ENCODE measurements at regions not wholly inside any gene's neighbourhood (a gene's known extent, or its start where the extent isn't known, plus 50 kb on each side); places are given as distances from the start of the nearest gene placed in this dataset.
A peak's percentile ranks its signal among the peaks of the same experiment; 100 is the strongest.
"Not testable (repeated sequence)": the region's sequence is repeated elsewhere in the genome, so short reads cannot be mapped to it uniquely, and the experiment has no call there.

DNA sequence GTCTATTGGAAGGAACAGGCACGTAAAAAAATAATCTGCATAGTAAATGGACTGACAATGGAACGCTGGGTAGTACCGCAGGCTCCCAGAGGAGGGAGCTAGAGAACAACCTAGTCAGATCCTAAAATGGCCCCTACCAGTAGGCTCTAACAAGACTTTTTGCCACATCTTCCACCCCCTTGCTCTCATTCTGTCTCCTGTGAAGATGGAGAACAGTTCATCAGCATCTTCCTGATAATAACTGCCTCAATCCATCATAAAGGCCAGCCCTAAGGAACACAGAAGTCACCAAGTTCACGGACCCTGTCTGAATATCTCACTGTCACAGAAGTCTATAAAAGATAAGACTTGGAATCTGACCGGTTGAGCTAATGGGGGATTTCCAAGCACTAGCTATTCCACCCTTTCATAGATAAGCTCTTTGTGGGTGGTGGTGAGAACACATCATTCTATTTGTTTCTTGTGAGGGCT is 133.4 kb downstream of the SLC1A3 start:
- TF ChIP-seq ZNF274 (IDR thresholded peaks at IDR 0.05; ENCODE audit: low read depth, low read length) = no peak
- H3K4me3 ChIP-seq (ENCODE audit: low read length) = no peak overlapping the region

DNA sequence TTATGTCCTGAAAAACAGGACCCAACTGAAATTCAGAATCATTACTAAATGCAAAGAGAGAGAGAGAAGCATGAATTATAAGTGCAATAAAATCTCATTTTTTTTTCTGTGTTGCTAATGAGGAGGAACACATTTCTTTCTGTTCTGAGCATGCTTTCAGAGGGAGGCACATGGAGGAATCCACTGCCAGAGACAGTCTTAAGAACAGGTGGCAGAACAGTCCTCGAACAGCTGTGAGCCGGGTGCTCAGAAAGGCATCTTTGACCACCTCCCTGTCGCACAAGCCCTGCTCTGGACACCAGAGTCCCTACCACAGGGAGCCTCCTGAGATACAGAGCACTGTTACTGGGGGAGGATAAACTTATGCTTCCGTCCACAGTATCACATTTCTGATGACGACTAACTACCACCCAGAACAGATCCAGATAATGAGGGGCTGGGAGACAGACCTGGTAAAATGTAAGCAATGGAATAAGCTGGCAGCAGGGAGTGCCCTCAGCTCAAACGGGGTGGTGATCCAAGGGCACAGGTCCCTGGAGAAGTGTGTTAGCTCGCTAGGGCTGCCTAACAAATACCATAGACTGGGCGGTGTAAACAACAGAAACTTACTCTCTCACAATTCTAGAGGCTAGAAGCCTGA is 134.0 kb downstream of the SLC1A3 start:
- no peak overlapping the region for H3K4me3 ChIP-seq (ENCODE audit: low read length)
- TF ChIP-seq ZNF274 (IDR thresholded peaks at IDR 0.05; ENCODE audit: low read depth, low read length) = no peak

DNA sequence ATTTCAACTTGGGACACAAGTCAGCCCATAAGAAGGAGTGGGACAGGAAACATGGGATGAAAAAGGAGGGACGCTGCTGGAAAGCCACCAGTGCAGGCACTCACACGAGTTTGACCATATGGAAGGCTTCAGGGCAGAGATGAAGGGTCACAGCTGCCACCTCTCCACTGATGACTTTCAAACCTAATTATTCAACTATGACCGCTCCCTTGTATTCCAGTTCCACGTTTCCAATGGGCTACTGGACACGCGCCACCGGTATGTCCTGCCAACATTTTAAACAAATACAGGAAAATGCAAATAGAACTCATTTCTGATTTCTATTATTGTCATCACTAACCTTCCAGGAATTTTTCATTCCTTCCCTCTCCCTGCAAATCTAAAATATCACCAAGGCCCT is 134.7 kb downstream of the SLC1A3 start:
- no peak for TF ChIP-seq ZNF274 (IDR thresholded peaks at IDR 0.05; ENCODE audit: low read depth, low read length)
- H3K4me3 ChIP-seq (ENCODE audit: low read length) = no peak overlapping the region

DNA sequence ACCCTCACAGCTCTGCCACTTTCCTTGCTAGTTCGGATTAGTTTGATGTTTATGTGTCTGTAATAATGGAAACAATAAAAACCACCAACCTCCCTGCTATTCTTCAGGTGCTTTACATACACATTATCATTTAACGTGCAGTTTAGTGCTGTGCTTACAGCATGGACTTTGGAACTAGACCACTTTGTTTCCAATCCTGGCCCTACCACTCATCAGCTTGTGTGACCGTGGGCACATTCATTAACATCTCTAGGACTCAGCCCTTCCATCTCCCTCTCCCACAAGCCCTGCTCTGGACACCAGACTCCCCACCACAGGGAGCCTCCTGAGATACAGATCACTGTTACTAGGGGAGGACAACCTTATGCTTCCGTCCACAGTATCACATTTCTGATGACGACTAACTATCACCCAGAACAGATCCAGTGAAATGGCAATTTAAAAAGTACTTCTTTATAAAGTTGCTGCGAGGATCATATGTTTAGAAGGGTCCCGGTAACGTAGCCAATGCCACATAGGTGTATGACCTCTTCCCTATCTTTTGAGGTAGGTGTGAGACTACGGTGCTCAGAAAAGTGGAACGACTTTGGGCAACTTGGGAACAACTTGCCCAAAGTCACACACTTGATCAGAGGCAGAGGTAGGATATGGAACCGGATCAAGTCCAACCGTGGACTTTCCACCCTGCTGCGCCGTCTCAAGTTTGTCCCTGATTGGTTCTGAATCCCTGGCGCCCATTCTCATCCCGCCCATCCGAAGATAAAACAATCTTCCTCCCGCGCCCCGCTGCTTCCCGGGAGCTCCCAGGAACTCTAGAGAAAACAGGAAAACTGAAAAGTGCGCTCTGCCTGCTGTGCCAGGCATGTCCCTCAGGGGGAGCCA is 132.4 kb upstream of the NIPBL start:
- peak overlapping the region; percentile 74; the same call in 1 of the 2 replicates for H3K4me3 ChIP-seq (ENCODE audit: low read length)
- TF ChIP-seq ZNF274 (IDR thresholded peaks at IDR 0.05; ENCODE audit: low read depth, low read length) = no peak

DNA sequence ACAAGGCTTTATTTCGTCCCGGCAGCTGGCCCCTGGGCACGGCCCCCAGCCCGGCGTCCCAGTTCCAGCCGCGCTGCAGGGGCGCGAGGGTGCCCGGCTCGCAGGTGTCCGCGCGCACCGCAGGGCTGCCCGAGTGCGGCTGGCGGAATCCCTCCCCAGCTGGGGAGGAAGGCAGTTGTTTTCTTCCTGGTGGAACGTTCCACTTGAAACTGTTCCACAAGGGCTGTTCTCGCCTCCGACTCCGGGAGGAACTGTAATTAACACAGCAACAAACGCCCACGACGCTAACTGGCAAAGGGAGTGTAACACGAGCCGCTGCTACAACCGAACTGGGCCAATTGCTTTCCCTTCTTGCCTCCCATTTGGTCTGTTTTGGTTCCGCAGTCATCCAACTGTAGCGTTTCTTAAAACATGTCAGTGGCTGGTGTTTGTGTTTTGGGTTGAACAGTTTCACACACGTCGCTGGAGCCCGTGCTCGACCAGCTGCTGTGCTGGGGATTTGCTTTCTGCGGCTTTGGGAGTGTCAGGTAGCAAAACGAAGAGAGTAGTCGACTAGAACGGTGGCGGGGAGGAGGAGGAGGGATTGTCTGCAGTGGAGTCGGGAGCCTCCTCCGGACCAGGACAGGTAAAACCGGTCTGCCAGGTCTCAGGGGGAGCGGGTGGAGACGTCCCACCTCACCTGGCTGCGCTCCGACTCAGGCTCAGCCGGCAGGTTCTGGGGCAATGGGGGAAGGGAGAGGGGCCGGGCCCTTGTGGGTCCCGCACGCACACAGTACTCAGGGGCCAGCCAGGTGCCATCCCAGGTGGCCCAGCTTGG is 131.6 kb upstream of the NIPBL start:
- no peak for TF ChIP-seq ZNF274 (IDR thresholded peaks at IDR 0.05; ENCODE audit: low read depth, low read length)

DNA sequence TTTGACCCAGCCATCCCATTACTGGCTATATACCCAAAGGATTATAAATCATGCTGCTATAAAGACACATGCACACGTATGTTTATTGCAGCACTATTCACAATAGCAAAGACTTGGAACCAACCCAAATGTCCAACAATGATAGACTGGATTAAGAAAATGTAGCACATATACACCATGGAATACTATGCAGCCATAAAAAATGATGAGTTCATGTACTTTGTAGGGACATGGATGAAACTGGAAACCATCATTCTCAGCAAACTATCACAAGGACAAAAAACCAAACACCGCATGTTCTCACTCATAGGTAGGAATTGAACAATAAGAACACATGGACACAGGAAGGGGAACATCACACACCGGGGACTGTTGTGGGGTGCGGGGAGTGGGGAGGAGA is 128.8 kb upstream of the NIPBL start:
- H3K4me3 ChIP-seq (ENCODE audit: low read length) = not testable (repeated sequence)

More for the DNA sequence above, 131.6 kb upstream of the NIPBL start:
- H3K4me3 ChIP-seq (ENCODE audit: low read length) = peak overlapping the region; percentile 74

DNA sequence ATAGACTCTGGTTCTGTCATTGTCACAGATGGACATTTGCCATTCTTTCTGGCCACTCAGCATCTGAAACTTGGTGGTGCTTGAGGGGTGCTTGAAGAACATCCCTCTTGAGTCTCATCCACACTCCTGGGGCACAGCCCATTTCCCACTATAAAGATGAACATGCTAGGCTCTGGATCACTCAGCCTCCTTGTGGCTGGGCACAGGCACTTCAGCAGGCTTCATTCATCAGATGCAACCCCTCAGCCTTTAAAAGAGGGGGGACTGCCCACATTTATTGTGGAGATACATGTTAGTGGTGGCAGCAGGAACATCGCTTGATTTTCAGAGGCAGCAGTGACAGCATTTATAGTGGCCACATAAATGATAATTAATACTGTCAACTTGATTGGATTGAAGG is 124.7 kb upstream of the NIPBL start:
- no peak for TF ChIP-seq ZNF274 (IDR thresholded peaks at IDR 0.05; ENCODE audit: low read depth, low read length)
- no peak overlapping the region for H3K4me3 ChIP-seq (ENCODE audit: low read length)

DNA sequence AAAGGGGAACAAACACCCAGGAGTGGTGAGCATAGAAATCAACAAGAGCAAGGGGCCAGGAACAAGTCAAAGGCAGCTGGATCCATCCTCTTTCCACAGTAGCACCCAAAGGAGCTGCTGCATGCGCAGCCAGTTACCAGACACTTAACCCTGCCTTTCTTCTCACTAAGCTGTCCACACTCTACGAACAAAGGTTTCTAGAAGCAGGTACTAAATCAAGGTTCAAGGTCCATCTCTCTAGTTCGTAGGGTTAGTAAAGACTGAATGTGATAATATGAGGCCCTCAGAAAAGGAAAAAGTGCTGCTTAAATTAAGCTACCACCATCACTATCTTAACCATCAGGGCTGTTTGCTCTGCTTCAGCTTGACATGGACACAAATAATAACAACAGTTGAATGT is 121.2 kb upstream of the NIPBL start:
- H3K4me3 ChIP-seq (ENCODE audit: low read length) = no peak overlapping the region
- no peak for TF ChIP-seq ZNF274 (IDR thresholded peaks at IDR 0.05; ENCODE audit: low read depth, low read length)

DNA sequence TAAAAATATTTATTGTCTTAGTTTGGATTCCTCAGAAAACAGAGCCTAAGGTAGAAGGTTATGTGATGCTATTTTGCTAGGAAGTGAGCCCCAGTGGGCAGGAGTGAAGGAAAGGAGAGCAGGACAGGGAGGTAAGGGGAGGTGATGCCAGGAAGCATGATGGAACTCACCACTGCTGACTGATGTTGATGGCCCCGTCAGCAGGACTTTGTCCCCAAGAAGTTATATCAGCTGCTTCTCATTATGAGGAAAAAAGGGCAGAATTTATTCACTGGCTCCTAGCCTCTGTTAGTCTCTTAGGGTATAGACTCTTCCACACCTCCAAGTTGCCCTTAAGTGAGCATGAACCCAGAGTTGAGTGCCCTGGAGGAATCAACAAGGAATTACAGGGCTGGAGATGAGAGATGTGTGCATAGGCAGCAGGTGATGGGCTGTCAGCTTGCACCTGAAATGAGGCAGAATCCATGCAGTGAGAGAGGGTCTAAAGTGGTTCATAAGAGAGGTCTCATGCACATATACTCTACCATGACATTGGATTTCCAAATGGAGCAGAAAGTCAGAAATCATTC is 120.6 kb upstream of the NIPBL start:
- TF ChIP-seq ZNF274 (IDR thresholded peaks at IDR 0.05; ENCODE audit: low read depth, low read length) = no peak
- no peak overlapping the region for H3K4me3 ChIP-seq (ENCODE audit: low read length)

DNA sequence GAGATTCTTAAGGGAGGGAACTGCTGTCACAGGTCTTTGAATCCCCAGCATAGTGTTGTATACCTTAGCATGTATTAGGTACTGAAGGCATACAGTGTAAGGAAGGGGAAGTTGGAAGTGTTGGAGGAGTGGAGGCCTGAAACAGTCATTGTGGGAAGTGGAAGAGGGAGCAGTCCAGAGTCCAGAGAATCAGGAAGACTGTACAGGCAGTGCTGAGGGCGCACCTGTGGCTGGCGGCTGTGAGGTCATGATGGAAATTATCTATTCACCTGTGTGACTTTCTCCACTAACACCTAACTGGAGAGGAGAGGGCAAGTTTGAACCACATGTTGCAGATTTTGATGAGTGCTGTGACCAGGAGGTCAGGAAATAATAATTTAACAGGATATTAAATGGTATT is 119.7 kb upstream of the NIPBL start:
- no peak for TF ChIP-seq ZNF274 (IDR thresholded peaks at IDR 0.05; ENCODE audit: low read depth, low read length)
- H3K4me3 ChIP-seq (ENCODE audit: low read length) = no peak overlapping the region

DNA sequence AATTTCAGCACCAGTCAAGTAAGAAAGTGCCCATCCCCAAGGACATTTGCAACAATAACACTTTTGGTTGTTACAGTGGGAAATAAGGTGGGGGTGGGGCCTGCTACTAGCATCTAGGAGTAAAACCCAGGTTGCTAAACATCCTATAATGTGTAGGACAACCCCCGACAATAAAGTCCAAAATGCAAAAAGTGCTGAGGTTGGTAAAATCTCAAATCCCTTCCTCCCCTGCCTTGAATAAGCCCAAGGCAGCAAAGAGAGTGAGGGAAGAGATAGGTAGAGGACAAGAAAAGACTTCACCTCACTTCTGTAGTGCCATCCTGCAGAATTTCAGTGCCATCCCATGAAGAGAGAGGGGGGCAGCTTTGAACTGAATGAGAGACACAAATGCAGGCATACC is 117.5 kb upstream of the NIPBL start:
- TF ChIP-seq ZNF274 (IDR thresholded peaks at IDR 0.05; ENCODE audit: low read depth, low read length) = no peak
- H3K4me3 ChIP-seq (ENCODE audit: low read length) = no peak overlapping the region

DNA sequence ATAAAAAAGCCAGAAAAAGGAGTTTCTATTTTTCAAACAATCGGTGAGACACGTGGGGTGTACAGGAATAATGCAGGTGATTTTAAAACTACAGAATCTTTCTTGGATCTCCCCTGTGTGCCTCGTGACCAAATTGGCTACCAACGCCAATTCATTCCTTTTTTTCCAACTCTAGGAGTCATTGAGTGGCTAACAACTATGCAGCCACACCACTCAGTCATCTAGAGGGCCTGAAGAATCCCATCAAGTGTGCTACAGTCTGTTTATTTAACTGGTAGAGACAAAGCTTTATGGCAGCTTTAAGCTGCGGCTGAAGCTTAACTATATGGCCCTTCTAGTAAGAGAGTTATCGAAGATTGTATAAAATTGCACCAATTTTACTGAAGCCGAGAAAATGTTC is 113.1 kb upstream of the NIPBL start:
- no peak overlapping the region for H3K4me3 ChIP-seq (ENCODE audit: low read length)
- TF ChIP-seq ZNF274 (IDR thresholded peaks at IDR 0.05; ENCODE audit: low read depth, low read length) = no peak

DNA sequence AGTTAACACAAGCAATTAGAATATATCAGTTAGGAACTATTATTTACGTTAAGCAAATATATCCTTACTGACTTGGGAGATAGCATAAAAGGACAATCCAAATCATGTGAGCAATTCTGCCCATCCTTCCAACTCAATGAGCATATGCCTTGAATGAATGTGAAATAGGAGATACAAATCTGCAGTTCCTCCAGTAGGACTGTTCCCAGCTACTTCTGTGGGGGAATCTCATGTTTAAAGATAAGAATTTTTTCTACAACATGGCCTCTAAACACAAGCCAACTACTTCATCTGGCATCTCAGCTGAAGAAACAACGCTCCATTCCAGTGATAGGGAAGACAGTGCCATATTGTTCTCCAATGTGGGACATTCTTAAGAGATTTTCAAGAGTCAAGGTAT is 110.7 kb upstream of the NIPBL start:
- H3K4me3 ChIP-seq (ENCODE audit: low read length) = no peak overlapping the region
- no peak for TF ChIP-seq ZNF274 (IDR thresholded peaks at IDR 0.05; ENCODE audit: low read depth, low read length)

DNA sequence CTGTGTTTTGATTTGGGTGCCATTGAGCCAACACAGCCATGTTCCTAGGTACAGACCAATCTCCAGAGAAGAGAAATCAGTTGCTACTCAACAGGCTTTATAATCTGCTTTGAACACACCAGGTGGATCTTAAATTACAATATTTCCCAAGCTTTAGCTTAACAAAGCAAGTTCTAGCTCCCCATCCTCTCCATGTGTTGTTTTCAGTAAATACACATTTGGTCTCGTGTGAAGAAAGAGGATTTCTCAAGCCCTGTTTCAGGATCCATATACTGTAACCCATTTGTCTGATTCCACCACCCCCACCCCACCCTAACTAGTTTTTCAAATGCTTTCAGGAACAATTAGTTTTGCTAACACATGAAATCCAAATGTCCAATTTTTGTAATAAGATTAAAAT is 109.6 kb upstream of the NIPBL start:
- H3K4me3 ChIP-seq (ENCODE audit: low read length) = no peak overlapping the region
- no peak for TF ChIP-seq ZNF274 (IDR thresholded peaks at IDR 0.05; ENCODE audit: low read depth, low read length)
